GM19240 (cell line): ENCODE measurements at regions not wholly inside any gene's neighbourhood (a gene's known extent, or its start where the extent isn't known, plus 50 kb on each side); places are given as distances from the start of the nearest gene placed in this dataset.
"Not testable (repeated sequence)": the region's sequence is repeated elsewhere in the genome, so short reads cannot be mapped to it uniquely, and the experiment has no call there.

ENCODE experiments used
- DNase-seq: peaks from one replicate; pipeline ENCODE4 v3.0.0; 2011; ENCODE audit warnings: low spot score; ENCODE audit not compliant: insufficient read length

- no peak for DNase-seq
Observed at GRCh38 chr17:70426752-70427151, 257.4 kb downstream of the KCNJ2 start.

GRCh38 chr17:70434536-70435490, 265.5 kb downstream of the KCNJ2 start:
- DNase-seq: no peak

GRCh38 chr17:70437656-70438055, 268.3 kb downstream of the KCNJ2 start:
- DNase-seq: no peak

GRCh38 chr17:70446446-70446845, 277.1 kb downstream of the KCNJ2 start:
- no peak for DNase-seq

- no peak for DNase-seq
Observed at GRCh38 chr17:70447588-70447987, 278.3 kb downstream of the KCNJ2 start.

- not testable (repeated sequence) for DNase-seq
Observed at GRCh38 chr17:70453075-70453474, 283.7 kb downstream of the KCNJ2 start.

- no peak for DNase-seq
Observed at GRCh38 chr17:70454377-70454776, 285.0 kb downstream of the KCNJ2 start.

GRCh38 chr17:70454908-70455307, 285.6 kb downstream of the KCNJ2 start:
- DNase-seq: no peak

GRCh38 chr17:70464995-70465394, 295.7 kb downstream of the KCNJ2 start:
- no peak for DNase-seq

GRCh38 chr17:70468661-70469060, 299.3 kb downstream of the KCNJ2 start:
- DNase-seq: no peak

GRCh38 chr17:70473049-70473448, 303.7 kb downstream of the KCNJ2 start:
- no peak for DNase-seq

- DNase-seq: no peak
Observed at GRCh38 chr17:70476368-70476767, 307.0 kb downstream of the KCNJ2 start.

- no peak for DNase-seq
Observed at GRCh38 chr17:70478902-70479301, 309.6 kb downstream of the KCNJ2 start.

- DNase-seq: no peak
Observed at GRCh38 chr17:70479779-70480178, 310.4 kb downstream of the KCNJ2 start.

- no peak for DNase-seq
Observed at GRCh38 chr17:70483624-70484023, 314.3 kb downstream of the KCNJ2 start.

- no peak for DNase-seq
Observed at GRCh38 chr17:70484050-70484449, 314.7 kb downstream of the KCNJ2 start.

GRCh38 chr17:70484496-70484895, 315.2 kb downstream of the KCNJ2 start:
- DNase-seq: no peak

GRCh38 chr17:70492368-70492767, 323.0 kb downstream of the KCNJ2 start:
- DNase-seq: no peak

- DNase-seq: no peak
Observed at GRCh38 chr17:70493277-70493874, 324.0 kb downstream of the KCNJ2 start.

GRCh38 chr17:70498631-70499030, 329.3 kb downstream of the KCNJ2 start:
- no peak for DNase-seq

GRCh38 chr17:70499067-70499786, 329.9 kb downstream of the KCNJ2 start:
- no peak for DNase-seq

GRCh38 chr17:70503449-70503848, 334.1 kb downstream of the KCNJ2 start:
- no peak for DNase-seq
